ENCODE measurements at regions not wholly inside any gene's neighbourhood (a gene's known extent, or its start where the extent isn't known, plus 50 kb on each side); places are given as distances from the start of the nearest gene placed in this dataset.

DNA sequence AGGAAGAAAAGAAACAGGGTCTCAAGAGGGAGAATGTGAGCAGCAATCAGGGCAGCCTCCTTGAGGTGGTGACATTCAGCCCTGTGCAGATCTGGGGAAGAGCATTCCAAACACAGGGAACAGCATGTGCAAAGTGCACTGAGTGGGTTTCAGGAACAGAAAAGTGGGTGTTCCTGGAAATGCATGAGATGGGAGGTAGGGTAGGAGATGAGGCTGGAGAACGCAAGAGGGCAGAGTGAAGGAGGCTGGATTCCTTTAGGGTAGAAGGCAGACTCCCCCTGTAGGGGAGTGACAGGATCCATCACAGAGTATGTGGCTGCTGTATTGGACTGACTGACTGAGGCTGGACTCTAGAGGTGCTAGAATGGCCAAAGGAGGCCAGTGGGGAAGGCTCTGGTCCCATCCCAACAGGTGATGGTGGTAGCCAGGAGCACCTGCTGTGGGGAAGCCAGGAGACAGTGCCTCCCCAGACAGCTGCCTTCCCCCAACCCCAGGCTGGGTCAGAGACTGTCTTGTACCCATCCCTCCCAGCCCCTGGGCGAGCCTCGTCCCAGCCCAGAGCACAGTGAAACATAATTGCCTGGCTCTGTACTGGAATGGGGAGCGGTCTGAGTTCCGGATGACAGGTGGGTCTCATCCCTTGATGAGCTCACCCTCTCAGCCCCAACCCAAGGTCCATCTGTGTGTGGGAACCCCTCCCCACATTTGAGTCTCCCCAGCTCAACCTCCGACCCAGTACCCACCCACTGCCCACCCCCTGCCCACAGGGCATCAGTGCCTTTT is 419.4 kb downstream of the MN1 start:
- Histone ChIP-seq H3K27me3 (peaks cover 11% of the 10 kb centered on the region), H3K27ac (no peak overlapping the region), H3K4me1 (peaks cover 6% of the 10 kb centered on the region), H3K9me3 (no peaks in the 10 kb centered on the region), H3K36me3 (no peaks in the 10 kb centered on the region), H3K4me3 (no peak overlapping the region)
- intact Hi-C loops (cut with DNase I) = no loop called here
- ATAC-seq (no peak), DNase-seq (no peak)
- TF ChIP-seq, protein P1, sequence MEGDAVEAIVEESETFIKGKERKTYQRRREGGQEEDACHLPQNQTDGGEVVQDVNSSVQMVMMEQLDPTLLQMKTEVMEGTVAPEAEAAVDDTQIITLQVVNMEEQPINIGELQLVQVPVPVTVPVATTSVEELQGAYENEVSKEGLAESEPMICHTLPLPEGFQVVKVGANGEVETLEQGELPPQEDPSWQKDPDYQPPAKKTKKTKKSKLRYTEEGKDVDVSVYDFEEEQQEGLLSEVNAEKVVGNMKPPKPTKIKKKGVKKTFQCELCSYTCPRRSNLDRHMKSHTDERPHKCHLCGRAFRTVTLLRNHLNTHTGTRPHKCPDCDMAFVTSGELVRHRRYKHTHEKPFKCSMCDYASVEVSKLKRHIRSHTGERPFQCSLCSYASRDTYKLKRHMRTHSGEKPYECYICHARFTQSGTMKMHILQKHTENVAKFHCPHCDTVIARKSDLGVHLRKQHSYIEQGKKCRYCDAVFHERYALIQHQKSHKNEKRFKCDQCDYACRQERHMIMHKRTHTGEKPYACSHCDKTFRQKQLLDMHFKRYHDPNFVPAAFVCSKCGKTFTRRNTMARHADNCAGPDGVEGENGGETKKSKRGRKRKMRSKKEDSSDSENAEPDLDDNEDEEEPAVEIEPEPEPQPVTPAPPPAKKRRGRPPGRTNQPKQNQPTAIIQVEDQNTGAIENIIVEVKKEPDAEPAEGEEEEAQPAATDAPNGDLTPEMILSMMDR (IDR thresholded peaks at IDR 0.05) = no peak

DNA sequence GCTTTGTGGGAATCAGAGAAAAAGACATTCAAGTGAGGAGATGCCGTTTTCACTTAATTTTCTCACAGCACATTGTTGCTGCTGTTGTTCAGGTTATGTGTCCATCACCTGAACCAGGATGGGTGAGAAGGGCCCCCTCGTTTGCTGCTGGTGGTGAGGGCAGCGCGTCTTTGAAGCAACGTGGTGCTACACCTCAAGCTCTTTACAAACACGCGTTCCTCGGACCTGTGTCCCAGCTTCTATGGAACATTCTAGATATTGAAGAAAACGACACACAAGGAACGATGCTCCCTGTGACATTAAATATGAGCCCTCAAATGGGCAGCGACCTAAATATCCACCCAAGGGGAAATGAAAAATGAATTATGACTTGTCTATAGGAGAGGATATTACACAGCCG is 418.6 kb downstream of the MN1 start:
- intact Hi-C loops (cut with DNase I) = no loop called here
- Histone ChIP-seq H3K4me3 (no peak overlapping the region), H3K27me3 (peaks cover 11% of the 10 kb centered on the region), H3K27ac (no peak overlapping the region), H3K36me3 (no peaks in the 10 kb centered on the region), H3K9me3 (no peaks in the 10 kb centered on the region), H3K4me1 (peaks cover 5% of the 10 kb centered on the region)
- TF ChIP-seq, protein P1 (IDR thresholded peaks at IDR 0.05) = no peak
- DNase-seq (no peak), ATAC-seq (no peak)

GRCh38 chr22:27383896-27384295 is 417.7 kb downstream of the MN1 start:
- DNase-seq (no peak), ATAC-seq (no peak)
- TF ChIP-seq, protein P1 (IDR thresholded peaks at IDR 0.05) = no peak
- no peaks in the 10 kb centered on the region for H3K9me3 ChIP-seq
- no peaks in the 10 kb centered on the region for H3K36me3 ChIP-seq
- peaks cover 11% of the 10 kb centered on the region for H3K27me3 ChIP-seq
- H3K27ac ChIP-seq = no peak overlapping the region
- H3K4me3 ChIP-seq = no peak overlapping the region
- H3K4me1 ChIP-seq = no peaks in the 10 kb centered on the region
- intact Hi-C loops (cut with DNase I) = no loop called here

DNA sequence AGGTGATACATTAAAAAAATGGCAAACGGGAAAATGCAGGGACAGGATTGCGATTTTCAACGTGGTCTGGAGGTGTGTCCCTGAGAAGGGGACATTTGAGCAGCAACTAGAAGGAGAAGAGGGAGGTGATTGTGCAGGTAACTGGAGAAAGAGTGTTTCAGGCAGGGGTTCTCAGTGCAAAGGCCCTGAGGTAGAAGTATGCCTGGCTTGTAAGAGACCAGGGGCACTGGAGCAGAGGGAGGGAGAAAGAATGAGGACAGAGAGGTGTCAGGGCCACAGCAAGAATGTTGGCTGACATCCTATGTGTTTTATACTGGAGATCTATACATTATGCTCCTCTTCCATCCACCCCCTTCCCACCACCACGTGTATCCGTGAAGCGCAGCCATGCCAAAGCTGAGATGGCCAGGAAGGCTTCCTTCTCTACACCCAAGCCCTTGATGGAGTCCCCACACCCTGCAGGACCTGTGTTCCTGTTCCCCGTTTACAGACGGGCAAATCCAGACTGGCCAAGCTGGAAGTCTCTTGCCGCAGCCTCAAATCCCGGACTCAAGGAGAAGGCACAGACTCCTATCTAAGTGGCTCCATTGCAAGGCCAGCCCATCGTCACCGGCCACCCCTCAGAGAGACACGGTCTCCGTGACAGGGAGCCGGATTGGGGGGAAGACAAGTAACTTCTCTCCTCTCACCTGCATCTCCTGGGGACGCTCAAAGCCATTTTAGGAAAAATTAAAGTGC is 416.1 kb downstream of the MN1 start:
- Histone ChIP-seq H3K4me1 (no peaks in the 10 kb centered on the region), H3K9me3 (no peaks in the 10 kb centered on the region), H3K36me3 (no peaks in the 10 kb centered on the region), H3K27me3 (peaks cover 11% of the 10 kb centered on the region), H3K4me3 (no peak overlapping the region), H3K27ac (no peak overlapping the region)
- TF ChIP-seq, protein P1 (IDR thresholded peaks at IDR 0.05) = no peak
- intact Hi-C loops (cut with DNase I) = no loop called here
- DNase-seq (no peak), ATAC-seq (no peak)

GRCh38 chr22:27386186-27386585 is 415.4 kb downstream of the MN1 start:
- no peak overlapping the region for H3K27ac ChIP-seq
- TF ChIP-seq, protein P1 (IDR thresholded peaks at IDR 0.05) = no peak
- DNase-seq = no peak
- intact Hi-C loops (cut with DNase I) = no loop called here
- no peak overlapping the region for H3K4me3 ChIP-seq
- H3K27me3 ChIP-seq = peaks cover 11% of the 10 kb centered on the region
- no peaks in the 10 kb centered on the region for H3K4me1 ChIP-seq
- no peaks in the 10 kb centered on the region for H3K9me3 ChIP-seq
- no peaks in the 10 kb centered on the region for H3K36me3 ChIP-seq
- no peak for ATAC-seq
